NCI-H446 treated with DMSO at 0.1 percent for 48 hours (cell line): ENCODE measurements at regions not wholly inside any gene's neighbourhood (a gene's known extent, or its start where the extent isn't known, plus 50 kb on each side); places are given as distances from the start of the nearest gene placed in this dataset.
A peak's percentile ranks its signal among the peaks of the same experiment; 100 is the strongest.

Experiments used
- DNase-seq: peaks from one replicate; lab custom pipeline; 2025; lab: John Stamatoyannopoulos, UW

DNA sequence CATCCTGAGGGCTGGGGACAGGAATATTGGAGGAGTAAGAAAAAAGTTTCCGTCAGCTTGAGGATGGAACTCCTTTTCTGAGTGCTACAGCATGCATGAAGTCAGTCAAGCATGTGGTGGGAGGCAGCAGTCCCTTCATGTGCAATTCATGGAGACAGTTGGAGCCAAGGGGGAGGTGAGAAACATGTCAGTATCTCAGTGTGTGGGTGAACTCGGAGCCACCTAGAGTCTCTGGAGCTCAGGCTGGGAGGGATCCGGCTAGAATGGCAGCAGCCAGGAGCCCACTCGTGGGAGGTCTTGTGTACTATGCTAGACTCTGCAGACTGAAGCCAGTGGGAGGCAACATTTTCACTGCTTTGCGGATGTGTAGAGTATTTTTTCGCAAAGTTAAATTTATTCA, 60.3 kb downstream of the AVPR1A start:
- no peak for DNase-seq

DNA sequence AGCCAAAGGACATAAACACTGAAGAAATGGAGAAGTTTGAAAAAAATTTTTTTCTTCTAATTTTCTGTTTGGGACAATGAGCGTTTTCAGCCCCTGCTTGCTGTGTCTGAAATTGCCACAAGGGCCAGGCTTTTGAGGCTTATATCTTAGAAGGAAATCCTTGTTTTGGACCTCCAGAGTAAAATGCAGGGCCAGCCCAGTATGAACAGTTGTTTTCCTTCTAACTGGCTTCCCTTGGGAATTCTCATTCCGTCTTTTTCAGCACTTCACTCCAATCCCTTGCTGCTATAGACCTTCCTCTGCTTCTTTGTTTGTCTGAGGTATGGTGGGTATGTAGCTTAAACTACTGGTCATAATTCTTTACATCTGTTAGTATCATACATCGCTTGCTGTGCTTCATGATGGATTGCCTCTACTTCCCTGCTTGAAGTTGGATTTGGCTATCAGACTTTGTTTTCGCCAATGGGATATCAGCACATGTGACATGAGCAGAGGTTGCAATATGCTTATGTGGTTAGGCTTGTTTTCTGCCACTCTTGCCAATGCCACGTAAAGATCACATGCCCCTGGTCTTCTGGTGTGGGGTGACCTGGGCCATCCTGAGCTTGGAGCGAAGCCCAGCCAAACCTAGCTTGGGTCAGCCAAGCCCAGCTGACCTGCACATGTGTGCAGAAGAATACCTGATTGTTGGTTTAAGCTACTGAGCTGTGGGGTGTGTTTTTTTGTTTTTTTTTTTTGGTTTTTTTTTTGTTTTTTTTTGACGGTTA, 64.7 kb downstream of the AVPR1A start:
- DNase-seq: no peak

DNA sequence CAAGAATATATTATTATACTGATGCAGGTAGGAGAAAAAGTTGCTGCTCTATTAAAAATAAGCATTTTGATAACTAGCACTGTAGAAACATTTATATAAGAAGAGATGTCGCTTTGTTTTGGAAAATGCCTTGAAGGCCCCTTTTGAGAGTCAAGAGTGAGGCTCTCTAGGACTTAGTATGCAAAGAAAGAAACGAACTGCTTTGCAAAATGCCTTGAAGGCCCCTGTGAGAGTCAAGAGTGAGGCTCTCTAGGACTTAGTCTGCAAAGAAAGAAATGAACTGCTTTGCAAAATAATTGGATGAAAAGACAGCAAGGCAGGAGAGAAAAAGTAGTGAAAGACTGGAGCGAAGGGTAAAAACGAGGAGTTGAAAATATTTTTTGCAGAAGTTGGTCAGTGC, 65.9 kb downstream of the AVPR1A start:
- no peak for DNase-seq

DNA sequence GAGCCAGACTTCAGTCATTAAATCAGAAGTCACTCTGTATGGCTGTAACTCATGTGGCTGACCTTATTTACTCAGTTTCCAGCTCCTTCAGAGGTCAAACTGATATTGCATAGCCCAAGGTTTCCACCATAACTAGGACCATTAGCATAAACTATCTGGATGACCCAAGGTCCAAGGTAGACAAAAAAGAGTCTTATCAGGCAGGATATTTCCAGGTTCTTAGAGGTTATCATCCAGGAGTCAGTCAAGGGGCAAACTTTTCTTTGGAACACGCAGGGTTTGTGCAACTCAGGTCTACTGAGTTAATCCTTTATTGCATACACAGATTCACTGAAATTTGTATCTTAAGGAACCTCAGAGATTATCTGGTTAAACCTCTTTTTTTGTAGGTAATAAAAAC, 66.5 kb downstream of the AVPR1A start:
- no peak for DNase-seq

DNA sequence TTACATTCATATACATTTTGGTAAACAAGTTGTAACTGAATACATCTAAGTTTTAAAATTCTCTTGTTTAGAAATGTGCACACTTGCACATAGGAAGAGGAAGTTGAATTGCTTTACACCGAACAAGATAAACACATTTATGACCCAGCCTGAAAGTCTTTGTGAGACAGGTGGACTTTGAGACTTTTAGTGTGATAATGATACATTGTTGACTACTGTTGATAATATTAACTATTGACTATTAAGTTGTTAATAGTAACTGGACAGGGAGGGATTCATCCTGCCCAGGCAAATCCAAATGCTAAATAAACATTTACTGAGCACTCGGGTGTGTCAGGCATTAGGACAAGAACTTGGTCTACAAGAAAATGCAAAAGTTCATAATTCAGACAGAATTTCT, 68.0 kb downstream of the AVPR1A start:
- DNase-seq: no peak

DNA sequence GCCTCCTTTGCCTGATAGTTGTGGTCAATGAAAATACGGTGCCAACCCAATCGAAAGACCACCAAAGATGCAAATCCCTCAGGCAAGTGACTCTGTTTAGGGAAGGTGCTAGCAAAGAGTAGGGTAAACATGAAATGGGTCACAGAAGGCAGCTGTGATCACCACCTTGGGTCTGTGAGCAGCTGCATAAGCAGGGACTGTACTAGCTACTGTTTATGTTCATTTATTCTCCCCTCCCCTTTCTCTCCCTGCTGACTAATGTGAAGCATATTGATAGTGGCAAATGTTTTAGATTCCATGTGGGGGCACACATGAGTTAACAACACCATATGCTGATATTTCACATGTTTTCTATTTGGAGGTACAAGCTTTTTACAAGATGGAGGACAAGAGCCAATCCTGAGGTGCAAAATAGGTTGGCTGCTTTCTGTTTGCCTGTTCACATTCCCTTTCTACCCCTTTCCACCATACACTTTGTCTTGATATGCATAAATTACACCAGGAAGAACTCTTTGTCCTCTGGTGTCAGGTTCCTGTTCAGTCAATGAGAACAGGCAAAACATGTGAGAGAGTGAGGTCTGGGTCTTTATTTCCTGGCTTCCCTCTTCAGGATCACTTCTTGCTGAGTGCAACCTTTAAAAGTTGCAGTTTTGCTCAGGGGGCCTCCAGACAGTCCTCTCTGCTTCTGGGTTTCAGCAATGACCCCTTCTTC, 71.1 kb downstream of the AVPR1A start:
- DNase-seq: no peak

DNA sequence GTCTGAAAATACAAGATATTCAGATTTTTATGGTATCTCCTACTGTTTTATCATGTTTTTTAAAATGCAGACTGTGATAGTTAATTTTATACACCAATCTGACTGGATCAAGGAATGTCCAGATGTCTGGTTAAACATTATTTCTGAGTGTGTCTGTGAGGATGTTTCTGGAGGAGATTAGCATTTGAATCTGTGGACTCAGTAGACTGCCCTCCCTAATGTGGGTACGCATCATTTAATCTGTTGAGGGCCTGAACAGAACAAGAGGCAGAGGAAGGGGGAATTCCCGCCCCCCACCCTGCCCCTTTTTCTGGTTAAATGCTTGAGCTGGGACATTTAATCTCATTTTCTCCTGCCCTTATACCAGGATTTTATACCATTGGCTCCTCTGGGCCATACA, 72.1 kb downstream of the AVPR1A start:
- no peak for DNase-seq

DNA sequence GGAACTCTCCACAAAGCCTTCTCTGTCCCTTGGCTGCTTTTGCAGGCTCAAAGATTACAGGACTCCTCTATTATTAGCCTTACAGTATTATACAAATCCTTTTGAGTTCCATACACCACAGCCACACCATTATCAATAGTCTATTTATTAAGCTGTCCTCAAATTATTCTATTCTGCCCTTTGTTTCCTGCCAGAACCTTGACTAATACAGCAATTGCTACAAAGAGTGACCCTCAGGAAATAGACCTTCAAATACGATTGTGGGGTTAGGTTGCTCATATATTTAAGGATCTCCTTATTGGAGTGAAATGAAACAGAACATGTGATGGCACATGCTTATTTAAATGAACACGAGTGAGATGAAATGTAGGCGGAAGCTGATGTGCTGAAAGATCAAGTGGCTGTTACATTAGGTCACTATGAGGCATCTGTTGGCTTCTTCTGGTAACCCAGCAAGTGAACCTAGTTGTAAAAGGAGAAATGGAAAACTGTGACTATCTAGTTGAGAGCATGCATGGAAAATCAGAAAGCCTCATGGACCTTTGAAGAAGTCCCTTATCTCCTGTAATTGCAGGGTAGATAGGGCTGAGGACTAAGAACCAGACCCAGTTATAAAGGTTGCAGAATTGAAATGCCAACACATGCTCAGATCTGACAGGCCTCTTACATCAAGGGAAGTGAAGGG, 75.5 kb downstream of the AVPR1A start:
- no peak for DNase-seq

DNA sequence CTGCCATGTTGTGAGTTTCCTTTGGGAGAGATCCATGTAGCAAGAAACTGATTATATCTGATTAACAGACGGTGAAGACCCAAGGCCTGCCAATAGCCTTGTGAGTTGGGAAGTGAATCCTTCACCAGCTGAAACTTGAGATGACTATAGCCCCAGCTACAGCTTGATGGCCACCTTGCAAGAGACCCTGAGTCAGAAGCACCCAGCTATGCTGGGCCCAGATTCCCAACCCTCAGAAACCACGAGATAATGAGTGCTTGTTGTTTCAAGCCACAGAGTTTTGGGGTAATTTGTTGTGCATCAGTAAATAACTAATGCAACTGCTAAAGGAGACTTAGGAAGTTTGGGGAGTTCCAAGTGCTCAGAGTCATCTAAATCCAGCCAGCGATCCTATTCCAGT, 80.3 kb downstream of the AVPR1A start:
- no peak for DNase-seq

DNA sequence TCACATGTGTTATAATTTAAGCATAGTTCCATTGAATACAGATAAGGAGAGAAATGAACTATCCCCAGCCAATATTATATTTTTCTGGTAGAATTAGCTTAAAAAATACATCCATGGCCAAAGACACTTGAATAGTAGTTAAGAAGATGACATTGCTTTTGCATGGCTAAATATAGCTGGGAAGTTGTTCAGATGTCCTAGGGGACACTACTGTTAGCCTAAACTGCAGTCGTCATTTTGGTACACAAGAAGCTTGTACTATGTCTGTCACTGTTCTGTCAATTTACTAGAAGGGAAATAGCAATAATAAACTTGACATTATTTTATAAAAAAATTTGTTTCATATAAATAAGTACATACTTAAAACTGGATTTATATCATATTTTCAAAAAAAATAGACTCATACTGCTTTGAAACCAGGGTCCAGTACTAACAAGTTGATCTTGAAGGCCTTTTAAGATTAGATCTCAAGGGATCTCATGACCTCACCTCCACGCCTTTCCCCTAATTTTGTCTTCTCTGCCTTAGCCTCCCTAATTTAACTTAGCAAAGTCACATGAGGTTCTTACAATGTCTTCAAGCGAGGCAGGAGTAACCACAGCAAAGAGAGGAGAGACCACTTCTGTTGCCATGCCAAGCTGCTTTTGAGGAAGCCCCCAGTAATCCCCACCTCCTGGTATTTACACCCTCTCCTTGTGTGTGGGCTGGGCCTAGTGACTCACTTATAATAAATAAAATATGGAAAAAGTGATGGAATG, 81.0 kb downstream of the AVPR1A start:
- DNase-seq: no peak

DNA sequence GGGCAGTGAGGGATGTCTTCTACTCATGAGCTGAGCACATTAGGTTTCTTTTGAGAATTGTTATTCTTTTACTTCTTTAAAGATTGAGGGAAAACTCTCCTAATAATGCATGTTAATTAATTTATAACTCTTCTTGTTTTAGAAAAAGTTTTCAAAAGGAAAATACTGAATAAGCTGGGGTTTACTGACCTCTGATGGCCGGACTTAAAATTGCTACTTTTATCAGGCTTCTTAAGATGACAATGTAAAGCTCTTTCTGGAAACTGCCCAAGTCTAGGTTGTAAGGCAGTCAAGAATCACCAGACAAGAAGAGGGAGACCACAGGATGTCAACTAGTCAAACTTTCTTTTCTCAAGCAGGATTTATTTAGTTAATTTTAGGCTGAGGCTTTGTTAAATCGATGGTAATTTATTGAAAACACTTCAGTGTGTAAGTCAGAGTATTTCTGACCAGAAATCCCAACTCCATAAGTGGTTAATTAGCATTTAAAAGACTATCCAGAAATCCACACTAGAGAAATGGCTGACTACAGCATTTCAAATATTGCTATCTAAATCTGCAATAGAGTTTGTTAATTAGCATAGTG, 82.1 kb downstream of the AVPR1A start:
- peak; percentile 40 for DNase-seq

DNA sequence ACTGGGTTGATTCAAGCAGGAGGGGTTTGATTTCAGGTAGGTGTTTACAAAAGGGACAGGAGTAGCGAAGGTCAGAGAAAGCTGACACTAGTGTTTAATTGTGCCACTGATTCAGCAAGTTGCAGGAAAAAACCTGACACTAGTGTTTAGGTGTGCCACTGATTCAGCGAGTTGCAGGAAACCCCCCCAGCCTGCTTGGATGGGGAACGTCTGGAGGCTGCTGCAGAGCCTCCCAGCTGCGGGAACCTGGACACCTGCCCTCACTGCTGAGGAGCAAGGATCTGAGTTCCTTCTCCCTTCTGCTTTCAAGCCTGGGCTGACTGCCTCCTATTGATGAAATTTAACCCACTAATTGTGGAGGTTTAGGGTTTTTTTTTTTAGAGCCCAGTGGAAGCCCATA, 84.2 kb downstream of the AVPR1A start:
- DNase-seq: no peak

DNA sequence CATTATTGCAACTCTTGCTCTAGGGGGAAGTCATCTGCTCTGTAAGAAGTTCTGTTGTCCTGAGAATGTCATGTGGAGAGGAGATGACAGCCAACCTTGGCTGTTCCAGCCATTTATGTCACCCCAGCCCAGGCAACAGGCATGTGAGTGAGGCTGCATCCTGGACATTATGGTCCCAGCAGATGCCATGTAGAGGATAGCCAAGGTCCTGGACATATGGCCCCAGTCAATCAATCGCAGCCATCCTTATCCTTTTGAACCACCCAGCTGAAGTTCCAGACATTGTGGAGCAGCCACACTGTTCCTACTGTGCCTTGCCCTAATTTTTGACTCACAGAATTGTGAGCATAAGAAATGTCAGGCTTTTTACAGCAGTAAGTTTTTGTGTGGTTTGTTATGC, 84.9 kb downstream of the AVPR1A start:
- no peak for DNase-seq

DNA sequence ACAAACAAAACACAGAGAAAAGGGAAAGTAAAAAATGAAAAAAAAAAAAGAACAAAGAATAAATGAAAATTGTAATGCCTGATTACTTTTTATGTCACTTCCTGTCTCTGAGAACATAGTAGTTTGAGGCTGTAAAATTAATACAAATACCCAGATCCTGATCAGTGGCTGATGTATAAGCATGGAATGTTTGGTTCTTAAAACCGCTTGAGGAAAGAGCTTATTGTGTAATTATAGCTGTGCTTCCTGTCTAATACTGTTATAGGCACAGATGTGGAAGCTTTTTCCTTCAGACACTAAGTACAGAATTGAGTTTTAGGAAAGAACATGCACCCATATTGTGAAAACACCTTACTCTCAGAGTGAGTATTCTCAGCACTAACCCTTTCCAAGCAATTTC, 86.9 kb downstream of the AVPR1A start:
- no peak for DNase-seq

DNA sequence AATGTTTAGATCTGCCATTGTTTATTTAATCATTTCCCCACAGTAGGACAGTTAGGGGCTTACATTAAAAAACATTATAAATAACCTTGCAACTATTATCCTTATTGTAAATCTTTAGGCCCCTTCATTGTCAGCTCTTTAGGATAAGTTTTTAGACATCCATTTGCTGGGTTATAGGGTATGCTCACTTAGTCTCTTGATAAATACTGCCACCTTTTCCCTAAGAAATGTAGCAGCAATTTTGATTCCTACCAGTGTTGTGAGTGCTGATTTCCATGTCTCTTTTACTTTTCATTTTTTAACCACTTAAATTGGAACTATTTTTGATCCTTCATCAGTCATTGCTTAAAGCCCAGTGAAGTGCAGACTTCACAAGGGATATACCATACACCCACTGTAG, 94.4 kb downstream of the AVPR1A start:
- DNase-seq: no peak

DNA sequence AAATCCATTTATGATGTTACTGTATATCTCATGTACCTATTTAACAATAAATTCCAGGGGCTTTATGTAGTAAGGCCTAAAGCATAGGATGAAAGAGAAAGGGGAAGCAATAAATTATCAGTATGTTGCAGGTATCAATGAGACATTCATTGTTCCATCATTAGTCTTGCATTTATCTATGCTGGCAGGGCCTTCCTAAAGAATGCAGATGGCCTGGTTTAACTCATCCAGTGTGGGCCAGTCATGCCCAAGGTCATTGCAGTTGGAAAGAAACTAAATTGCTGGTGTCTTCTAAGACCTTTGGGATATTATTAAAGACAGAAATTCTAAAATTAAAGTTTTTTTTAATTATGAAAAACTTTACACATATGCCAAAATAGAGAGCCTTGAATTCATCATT, 98.3 kb downstream of the AVPR1A start:
- no peak for DNase-seq

DNA sequence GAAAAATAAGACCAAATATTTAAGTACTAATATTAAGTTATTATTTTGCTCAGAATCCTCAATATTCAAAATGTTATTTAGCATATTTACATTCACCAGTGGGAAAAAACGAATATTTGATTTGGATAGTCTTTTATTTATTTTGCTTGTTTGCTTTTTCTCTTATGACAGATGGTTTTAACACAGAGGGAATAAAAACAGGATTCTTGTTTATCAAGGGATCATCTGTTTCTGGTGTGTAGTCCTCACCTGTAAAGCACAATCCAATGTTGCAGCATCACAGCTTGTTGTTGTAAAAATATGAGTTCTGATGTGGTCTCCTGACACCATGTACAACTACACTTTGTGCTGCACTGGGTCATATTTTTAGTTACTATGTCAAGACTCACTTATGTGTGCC, 103.9 kb downstream of the AVPR1A start:
- no peak for DNase-seq

DNA sequence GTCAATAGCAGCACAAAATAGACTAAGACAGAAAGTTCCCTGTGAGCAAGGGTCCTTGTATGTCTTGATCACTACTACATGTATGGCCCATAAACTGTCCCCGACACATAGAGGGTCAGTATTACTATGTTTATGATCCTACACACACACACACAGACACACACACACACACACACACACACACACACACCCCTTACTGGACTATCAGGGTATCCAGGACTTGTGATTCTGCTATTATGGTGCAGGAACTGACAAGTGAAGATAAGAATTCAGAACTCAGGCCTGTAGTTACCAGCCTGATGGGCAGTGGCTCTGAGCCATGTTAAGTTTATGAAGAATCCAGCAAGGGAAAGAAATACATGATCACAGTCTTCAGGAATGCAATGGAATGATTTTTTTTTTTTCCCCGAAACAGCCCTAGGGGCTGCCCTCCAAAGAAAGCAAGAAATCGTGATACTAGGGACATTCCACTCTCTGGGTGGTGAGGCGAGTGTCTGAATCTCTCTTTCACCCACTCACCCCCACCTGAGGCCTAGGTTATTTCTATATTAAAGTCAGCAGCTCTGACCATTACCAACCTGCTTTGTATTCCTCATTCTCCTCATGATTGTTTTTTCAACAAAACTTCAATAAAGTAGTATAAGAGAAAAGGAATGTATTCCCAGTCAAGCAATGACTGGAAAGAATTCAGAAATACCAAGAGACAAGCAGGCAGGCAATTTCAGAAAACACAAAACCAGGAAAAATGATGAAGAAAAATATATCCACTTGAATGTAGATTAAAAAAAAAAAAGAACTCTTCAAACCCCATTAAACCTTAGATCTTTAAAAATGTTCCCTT, 105.8 kb downstream of the AVPR1A start:
- no peak for DNase-seq

DNA sequence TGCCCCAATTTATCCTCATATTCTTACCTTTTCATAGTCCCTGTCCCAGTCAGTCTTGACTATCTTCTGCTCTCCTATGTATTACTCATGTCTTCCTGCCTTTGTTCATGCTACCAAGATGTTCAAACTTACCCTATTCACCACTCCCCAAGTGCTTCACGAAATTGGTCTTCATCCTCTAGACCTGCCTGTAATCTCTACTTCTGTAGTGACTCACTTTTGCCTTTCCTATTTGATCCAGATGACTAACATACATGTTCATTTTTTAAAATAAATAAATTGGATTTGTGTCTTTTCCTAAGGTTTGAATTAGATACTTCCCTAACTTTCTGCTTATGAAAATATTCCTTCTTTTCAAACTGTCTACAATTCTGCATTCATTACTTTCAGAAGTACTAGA, 107.7 kb upstream of the PPM1H start:
- DNase-seq: no peak

DNA sequence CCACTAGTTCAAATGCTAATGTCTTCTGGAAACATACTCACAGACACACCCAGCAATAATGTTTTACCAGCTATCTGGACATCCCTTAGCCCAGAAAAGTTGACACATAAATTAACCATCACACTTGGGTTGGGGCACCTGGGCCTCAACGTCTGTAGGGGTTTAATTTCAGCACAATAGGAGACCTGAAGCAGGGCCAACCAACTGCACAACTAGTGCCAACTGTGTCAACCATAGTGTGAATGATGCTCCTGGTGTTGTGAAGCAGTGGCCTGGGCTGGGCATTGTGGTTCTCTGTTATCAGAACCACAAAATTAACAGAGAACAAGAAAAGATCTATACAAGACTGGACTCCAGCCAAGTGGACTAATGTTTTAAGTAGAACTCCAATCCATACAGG, 106.7 kb upstream of the PPM1H start:
- no peak for DNase-seq

DNA sequence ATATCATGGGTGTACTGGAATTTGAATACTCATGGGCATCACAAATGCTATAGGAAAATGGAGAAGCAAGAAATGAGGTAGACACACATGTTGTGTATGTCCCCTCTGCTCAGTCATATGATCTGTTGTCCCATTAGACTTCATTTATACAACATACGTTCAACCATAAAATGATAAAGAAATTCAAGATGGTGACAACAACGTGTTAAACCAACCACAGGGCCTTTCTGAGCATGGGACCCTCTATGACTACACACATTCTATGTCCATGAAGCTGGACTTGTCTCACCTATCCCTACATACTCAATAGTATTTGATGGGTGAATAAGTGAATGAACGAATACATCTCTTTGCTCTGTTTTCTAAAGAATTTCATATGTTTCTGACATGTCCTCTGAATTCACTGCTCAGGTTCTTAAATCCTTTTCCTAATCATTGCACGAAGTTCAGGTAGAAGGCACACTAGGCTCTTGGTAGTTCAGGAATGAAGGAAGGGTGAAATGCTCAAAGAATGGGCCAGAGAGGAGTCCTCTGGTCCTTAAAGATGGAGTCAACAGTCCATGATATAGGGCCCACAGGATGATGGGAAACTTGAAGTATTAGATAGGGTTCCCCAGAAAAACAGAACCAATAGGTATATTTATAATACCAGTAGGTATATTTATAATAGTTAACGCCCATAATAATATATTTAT, 105.7 kb upstream of the PPM1H start:
- DNase-seq: no peak
